Smooth muscle cell (in vitro differentiated cells): ENCODE measurements at regions not wholly inside any gene's neighbourhood (a gene's known extent, or its start where the extent isn't known, plus 50 kb on each side); places are given as distances from the start of the nearest gene placed in this dataset.

Experiments used
- DNase-seq: peaks from one replicate; lab custom pipeline; 2025; ENCODE audit not compliant: unreplicated experiment; lab: John Stamatoyannopoulos, UW
- H2AFZ ChIP-seq: fragments of 200-600 bp; sonication (generic); 2 replicates; pipeline ENCODE4 v1.6.0; 2016; ENCODE audit warnings: antibody characterized with exemption, low read depth, mild to moderate bottlenecking
- H3F3A ChIP-seq: fragments of 200-600 bp; sonication (generic); 2 replicates; pipeline ENCODE4 v1.6.0; 2017; ENCODE audit warnings: antibody characterized with exemption, low read depth
- H3K27ac ChIP-seq: fragments of 200-600 bp; sonication (generic); 2 replicates; pipeline ENCODE4 v1.5.1; 2016; ENCODE audit warnings: low read depth, mild to moderate bottlenecking
- H3K27me3 ChIP-seq: fragments of 200-600 bp; sonication (generic); 2 replicates; pipeline ENCODE4 v1.6.1; 2016; ENCODE audit warnings: low read depth, mild to moderate bottlenecking
- H3K36me3 ChIP-seq: fragments of 200-600 bp; sonication (generic); 2 replicates; pipeline ENCODE4 v1.5.1; 2016; ENCODE audit warnings: low read depth
- H3K4me1 ChIP-seq: fragments of 200-600 bp; sonication (generic); 2 replicates; pipeline ENCODE4 v1.5.1; 2016; ENCODE audit warnings: low read depth
- H3K4me2 ChIP-seq: fragments of 200-600 bp; sonication (generic); 2 replicates; pipeline ENCODE4 v1.6.0; 2016; ENCODE audit warnings: mild to moderate bottlenecking
- H3K4me3 ChIP-seq: fragments of 200-600 bp; sonication (generic); 2 replicates; pipeline ENCODE4 v1.5.1; 2016; ENCODE audit warnings: mild to moderate bottlenecking
- H3K79me2 ChIP-seq: fragments of 200-600 bp; sonication (generic); 2 replicates; pipeline ENCODE4 v1.6.0; 2016; ENCODE audit warnings: low read depth, mild to moderate bottlenecking
- H3K9ac ChIP-seq: fragments of 200-600 bp; sonication (generic); 2 replicates; pipeline ENCODE4 v1.6.0; 2016; ENCODE audit warnings: low read depth
- H3K9me3 ChIP-seq: fragments of 200-600 bp; sonication (generic); replicated peaks from 2 replicates; pipeline ENCODE4 v1.5.1; 2016; ENCODE audit warnings: low read depth
- H4K20me1 ChIP-seq: fragments of 200-600 bp; sonication (generic); 2 replicates; pipeline ENCODE4 v1.6.0; 2016; ENCODE audit warnings: low read depth
- CTCF ChIP-seq: fragments of 200-600 bp; sonication (generic); IDR thresholded peaks from 2 replicates; pipeline ENCODE4 v1.5.1; 2017; ENCODE audit warnings: borderline replicate concordance, mild to moderate bottlenecking, antibody characterized with exemption; ENCODE audit not compliant: insufficient read depth, poor library complexity, severe bottlenecking
- WGBS: methylation state at CpG from one replicate; pipeline ENCODE4 v1.1.7; 2016; ENCODE audit warnings: low lambda C conversion rate; 5-methylcytosine and 5-hydroxymethylcytosine counted together

GRCh38 chr16:59690216-59690615 is 956.1 kb upstream of the GOT2 start:
- Histone ChIP-seq H3F3A (no peaks in the 10 kb centered on the region), H3K36me3 (no peaks in the 10 kb centered on the region)
- WGBS: 86% methylated on average over 3 of the region's 3 CpGs

GRCh38 chr16:59688006-59688405 is 953.9 kb upstream of the GOT2 start:
- Histone ChIP-seq H3K79me2 (no peaks in the 10 kb centered on the region), H3K27ac (no peak overlapping the region), H3K9ac (no peak overlapping the region), H2AFZ (no peak overlapping the region), H3K4me2 (no peak overlapping the region), H3K4me1 (no peaks in the 10 kb centered on the region), H3F3A (no peaks in the 10 kb centered on the region), H3K4me3 (no peak overlapping the region), H3K27me3 (no peaks in the 10 kb centered on the region), H3K36me3 (no peaks in the 10 kb centered on the region), H3K9me3 (no peaks in the 10 kb centered on the region), H4K20me1 (no peaks in the 10 kb centered on the region)
- no peak for DNase-seq
- no peak for TF ChIP-seq CTCF

More at GRCh38 chr16:59690216-59690615, 956.1 kb upstream of the GOT2 start:
- H3K4me1 ChIP-seq: no peaks in the 10 kb centered on the region
- no peaks in the 10 kb centered on the region for H3K9me3 ChIP-seq
- H2AFZ ChIP-seq: no peak overlapping the region
- H3K79me2 ChIP-seq: no peaks in the 10 kb centered on the region
- H3K4me3 ChIP-seq: no peak overlapping the region
- no peaks in the 10 kb centered on the region for H4K20me1 ChIP-seq
- TF ChIP-seq CTCF: no peak
- H3K27me3 ChIP-seq: no peaks in the 10 kb centered on the region
- H3K4me2 ChIP-seq: no peak overlapping the region
- H3K9ac ChIP-seq: no peak overlapping the region
- no peak overlapping the region for H3K27ac ChIP-seq
- DNase-seq: no peak

- H3F3A ChIP-seq: no peaks in the 10 kb centered on the region
- no peak overlapping the region for H3K4me3 ChIP-seq
- no peaks in the 10 kb centered on the region for H4K20me1 ChIP-seq
- H3K9me3 ChIP-seq: no peaks in the 10 kb centered on the region
- no peak for DNase-seq
- WGBS: 83% methylated on average over 2 of the region's 2 CpGs
- H3K36me3 ChIP-seq: no peaks in the 10 kb centered on the region
- no peak overlapping the region for H3K27ac ChIP-seq
- no peaks in the 10 kb centered on the region for H3K4me1 ChIP-seq
- no peaks in the 10 kb centered on the region for H3K79me2 ChIP-seq
- H3K4me2 ChIP-seq: no peak overlapping the region
- no peaks in the 10 kb centered on the region for H3K27me3 ChIP-seq
- H3K9ac ChIP-seq: no peak overlapping the region
- TF ChIP-seq CTCF: no peak
- no peak overlapping the region for H2AFZ ChIP-seq
Measured at GRCh38 chr16:59686405-59686804, 952.3 kb upstream of the GOT2 start.

GRCh38 chr16:59684911-59685310 is 950.8 kb upstream of the GOT2 start:
- H3K4me1 ChIP-seq: no peaks in the 10 kb centered on the region
- no peak overlapping the region for H3K27ac ChIP-seq
- no peaks in the 10 kb centered on the region for H3F3A ChIP-seq
- no peak overlapping the region for H3K9ac ChIP-seq
- no peak for TF ChIP-seq CTCF
- H3K4me3 ChIP-seq: no peak overlapping the region
- H3K36me3 ChIP-seq: no peaks in the 10 kb centered on the region
- H3K27me3 ChIP-seq: no peaks in the 10 kb centered on the region
- H3K4me2 ChIP-seq: no peak overlapping the region
- H4K20me1 ChIP-seq: no peaks in the 10 kb centered on the region
- no peak for DNase-seq
- no peaks in the 10 kb centered on the region for H3K9me3 ChIP-seq
- H2AFZ ChIP-seq: no peak overlapping the region
- H3K79me2 ChIP-seq: no peaks in the 10 kb centered on the region
